SJCRH30 (cell line): ENCODE measurements at regions not wholly inside any gene's neighbourhood (a gene's known extent, or its start where the extent isn't known, plus 50 kb on each side); places are given as distances from the start of the nearest gene placed in this dataset.

Experiments
- DNase-seq, 2 experiments: peaks; one replicate each; pipeline ENCODE4 v3.0.0-alpha.2; 2015 to 2020
- H3K27ac ChIP-seq: fragments of 250-450 bp; sonication (Bioruptor Pico); 2 replicates; pipeline ENCODE4 v1.5.1; 2020; ENCODE audit warnings: mild to moderate bottlenecking, moderate library complexity
- H3K27me3 ChIP-seq: fragments of 250-450 bp; sonication (Bioruptor Pico); 2 replicates; pipeline ENCODE4 v1.5.1; 2020; ENCODE audit warnings: mild to moderate bottlenecking, moderate library complexity
- H3K36me3 ChIP-seq: fragments of 250-450 bp; sonication (Bioruptor Pico); 2 replicates; pipeline ENCODE4 v1.5.1; 2020; ENCODE audit warnings: mild to moderate bottlenecking, moderate library complexity
- H3K4me1 ChIP-seq: fragments of 250-450 bp; sonication (Bioruptor Pico); 2 replicates; pipeline ENCODE4 v1.5.1; 2020; ENCODE audit warnings: mild to moderate bottlenecking, moderate library complexity
- H3K4me3 ChIP-seq: fragments of 250-450 bp; sonication (Bioruptor Pico); 2 replicates; pipeline ENCODE4 v1.5.1; 2020; ENCODE audit warnings: mild to moderate bottlenecking, moderate library complexity
- H3K9me3 ChIP-seq: fragments of 250-450 bp; sonication (Bioruptor Pico); replicated peaks from 2 replicates; pipeline ENCODE4 v1.5.1; 2020; ENCODE audit warnings: mild to moderate bottlenecking, moderate library complexity

DNA sequence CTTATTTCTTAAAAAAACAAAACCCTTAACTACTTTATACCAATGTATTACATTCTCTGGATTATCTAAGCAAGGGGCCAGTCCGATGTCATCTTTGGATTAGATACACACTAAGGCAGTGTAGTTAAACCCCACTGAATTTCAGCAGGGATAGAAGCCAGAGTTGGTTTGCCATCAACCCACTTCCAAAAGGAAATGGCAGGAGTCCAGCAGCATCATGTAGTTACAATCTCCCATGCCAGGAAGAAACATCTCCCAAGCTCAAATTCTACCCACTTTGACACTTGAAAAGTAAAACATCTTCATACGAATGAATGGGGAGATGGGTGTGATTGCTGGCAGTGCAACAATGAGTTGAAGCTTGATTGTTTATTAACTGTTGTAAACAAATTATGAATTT, 203.5 kb upstream of the PLXNC1 start:
- no peak overlapping the region for H3K27ac ChIP-seq
- no peaks in the 10 kb centered on the region for H3K4me1 ChIP-seq
- H3K36me3 ChIP-seq: no peaks in the 10 kb centered on the region
- no peak overlapping the region for H3K4me3 ChIP-seq
- no peaks in the 10 kb centered on the region for H3K9me3 ChIP-seq
- no peaks in the 10 kb centered on the region for H3K27me3 ChIP-seq
- no peak for DNase-seq

DNA sequence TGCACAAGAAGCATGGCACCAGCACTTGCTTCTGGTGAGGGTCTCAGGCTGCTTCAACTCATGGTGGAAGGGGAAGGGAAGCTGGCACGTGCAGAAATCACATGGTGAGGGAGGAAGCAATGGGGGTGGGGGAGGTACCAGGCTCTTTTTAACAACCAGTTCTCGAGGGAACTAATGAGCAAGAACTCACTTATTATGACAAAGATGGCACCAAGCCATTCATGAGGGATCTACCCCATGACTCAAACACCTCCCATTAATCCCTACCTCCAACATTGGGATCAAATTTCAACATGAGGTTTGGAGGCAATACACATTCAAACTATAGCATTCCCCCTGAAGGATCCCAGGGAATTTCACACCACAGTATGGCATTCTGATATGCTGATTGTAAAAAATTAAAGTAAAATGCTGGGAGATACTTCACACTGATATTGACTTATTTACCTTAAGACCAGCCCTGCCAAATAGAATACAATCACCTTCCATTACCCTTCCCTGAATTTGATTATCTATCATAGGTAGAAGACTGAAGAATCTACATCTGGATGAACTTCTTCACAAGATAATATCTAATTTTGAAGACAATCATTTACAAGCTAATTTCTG, 201.7 kb upstream of the PLXNC1 start:
- H3K4me1 ChIP-seq: no peaks in the 10 kb centered on the region
- peak in 1 of 2 experiments; percentile 6 for DNase-seq
- H3K4me3 ChIP-seq: no peak overlapping the region
- H3K36me3 ChIP-seq: no peaks in the 10 kb centered on the region
- H3K27me3 ChIP-seq: no peaks in the 10 kb centered on the region
- H3K27ac ChIP-seq: no peak overlapping the region
- H3K9me3 ChIP-seq: no peaks in the 10 kb centered on the region

DNA sequence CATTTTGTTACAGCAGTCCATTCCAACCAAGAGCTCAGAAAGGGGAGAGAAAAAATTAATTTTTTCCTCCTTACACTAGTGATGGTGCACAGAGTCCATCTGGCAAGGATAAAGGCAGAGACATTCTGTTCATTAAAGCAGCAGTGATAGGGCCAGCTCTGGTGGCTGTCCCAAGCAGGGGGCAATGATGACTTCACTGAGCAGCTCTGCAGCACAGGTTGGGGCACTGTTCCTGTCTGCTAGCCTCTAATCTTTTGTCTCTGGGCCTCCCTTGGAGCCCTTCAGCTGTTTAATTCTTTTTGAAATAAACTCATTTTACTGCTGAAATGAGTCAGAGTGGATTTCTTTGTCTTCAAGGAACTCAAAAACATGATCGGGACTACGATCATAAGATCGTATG, 200.9 kb upstream of the PLXNC1 start:
- no peaks in the 10 kb centered on the region for H3K36me3 ChIP-seq
- no peak overlapping the region for H3K27ac ChIP-seq
- H3K4me3 ChIP-seq: no peak overlapping the region
- no peak for DNase-seq
- H3K4me1 ChIP-seq: no peaks in the 10 kb centered on the region
- H3K27me3 ChIP-seq: no peaks in the 10 kb centered on the region
- no peaks in the 10 kb centered on the region for H3K9me3 ChIP-seq

DNA sequence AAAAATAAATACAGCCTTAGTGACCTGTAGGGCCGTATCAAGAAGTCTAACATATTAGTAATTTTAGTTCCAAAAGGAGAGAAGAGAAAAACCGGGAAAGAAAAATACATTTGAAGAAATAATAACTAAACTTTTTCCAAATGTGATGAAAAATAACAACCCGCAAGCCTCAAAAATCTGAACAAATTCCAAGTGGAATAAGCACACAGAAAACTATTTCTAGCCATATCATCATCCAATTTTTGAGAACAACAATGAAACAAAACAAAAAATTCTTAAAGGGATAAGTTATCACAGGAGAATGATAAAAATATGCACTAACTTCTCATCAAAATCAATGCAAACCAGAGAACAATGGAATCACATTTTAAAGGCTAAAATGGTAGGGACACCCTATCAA, 198.1 kb upstream of the PLXNC1 start:
- H3K4me3 ChIP-seq: no peak overlapping the region
- H3K9me3 ChIP-seq: no peaks in the 10 kb centered on the region
- H3K4me1 ChIP-seq: no peaks in the 10 kb centered on the region
- no peak for DNase-seq
- H3K27me3 ChIP-seq: no peaks in the 10 kb centered on the region
- H3K27ac ChIP-seq: no peak overlapping the region
- no peaks in the 10 kb centered on the region for H3K36me3 ChIP-seq

DNA sequence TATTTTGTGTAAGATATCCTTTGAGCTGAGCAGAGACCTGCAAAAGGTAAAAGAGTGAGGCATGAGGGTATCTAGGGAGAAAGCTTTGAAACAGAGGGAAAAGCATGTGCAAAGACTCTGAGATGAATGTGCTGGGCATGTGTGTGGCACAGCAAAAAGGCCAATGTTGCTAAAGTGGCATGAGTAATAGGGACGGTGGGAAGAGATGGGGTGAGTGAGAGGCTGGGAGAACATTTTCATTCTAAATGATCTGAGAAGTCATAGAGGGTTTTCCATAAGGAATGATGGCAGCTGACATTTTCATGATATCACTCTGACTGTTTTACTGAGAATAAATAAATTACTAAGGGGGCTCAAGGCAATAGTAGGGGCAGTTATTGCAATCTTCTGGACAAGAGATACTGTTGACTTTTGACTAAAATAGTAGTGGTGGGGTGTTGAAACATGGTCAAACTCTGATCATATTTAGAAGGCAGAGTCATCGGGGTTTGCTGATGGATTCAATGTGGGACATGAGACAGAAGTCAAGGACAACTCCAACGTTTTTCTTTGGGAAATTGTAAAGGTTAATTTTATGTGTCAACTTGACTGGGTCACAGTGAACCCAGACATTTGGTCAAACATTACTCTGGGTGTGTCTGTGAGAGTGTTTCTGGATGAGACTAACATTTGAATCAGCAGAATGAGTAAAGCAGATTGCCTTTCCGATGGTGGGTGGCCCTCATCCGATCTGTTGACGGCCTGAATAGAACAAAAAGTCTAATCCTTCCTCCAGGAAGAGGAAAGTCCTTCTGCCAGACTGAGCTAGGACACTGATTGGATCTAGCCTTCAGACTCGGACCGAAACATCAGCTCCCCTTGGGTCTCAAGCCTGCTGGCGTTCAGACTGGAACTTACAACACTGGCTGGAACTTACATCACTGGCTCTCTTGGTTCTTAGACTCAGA, 193.9 kb upstream of the PLXNC1 start:
- Histone ChIP-seq H3K27ac (no peak overlapping the region), H3K9me3 (no peaks in the 10 kb centered on the region), H3K27me3 (no peaks in the 10 kb centered on the region), H3K36me3 (no peaks in the 10 kb centered on the region), H3K4me1 (no peaks in the 10 kb centered on the region), H3K4me3 (no peak overlapping the region)
- DNase-seq: no peak

DNA sequence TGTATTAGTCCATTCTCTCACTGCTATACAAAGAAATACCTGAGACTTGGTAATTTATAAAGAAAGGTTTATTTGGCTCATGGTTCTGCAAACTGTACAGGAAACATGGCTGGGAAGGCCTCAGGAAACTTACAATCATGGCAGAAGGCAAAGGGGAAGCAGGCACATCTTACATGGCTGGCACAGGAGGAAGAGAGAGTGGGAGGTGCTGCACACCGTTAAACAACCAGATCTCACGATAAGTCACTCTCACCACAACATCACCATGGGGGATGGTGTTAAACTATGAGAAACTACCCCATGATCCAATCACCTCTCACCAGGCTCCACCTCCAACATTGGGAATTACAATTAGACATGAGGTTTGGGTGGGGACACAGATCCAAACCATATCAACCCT, 191.8 kb upstream of the PLXNC1 start:
- no peak for DNase-seq
- H3K27ac ChIP-seq: no peak overlapping the region
- H3K36me3 ChIP-seq: no peaks in the 10 kb centered on the region
- H3K4me3 ChIP-seq: no peak overlapping the region
- H3K27me3 ChIP-seq: no peaks in the 10 kb centered on the region
- no peaks in the 10 kb centered on the region for H3K9me3 ChIP-seq
- no peaks in the 10 kb centered on the region for H3K4me1 ChIP-seq

DNA sequence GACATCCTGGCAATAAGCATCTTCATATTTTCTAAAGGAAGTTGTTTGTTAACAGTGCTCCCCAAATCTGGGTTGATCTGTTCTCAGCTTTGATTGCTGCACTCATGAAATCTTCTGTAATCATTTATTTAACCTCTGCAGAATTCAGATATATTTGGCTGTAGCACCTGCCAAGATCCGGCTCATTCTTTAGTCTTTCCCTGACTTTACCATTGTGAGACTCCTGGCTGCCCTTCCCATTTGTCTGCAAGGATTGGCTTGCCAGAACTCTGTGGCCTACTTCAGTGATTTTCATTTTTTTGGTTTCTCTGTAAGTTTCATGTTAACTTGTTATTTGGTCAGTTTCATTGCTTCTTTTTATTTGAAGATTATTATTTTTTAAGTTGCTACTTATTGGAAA, 191.2 kb upstream of the PLXNC1 start:
- DNase-seq: no peak
- Histone ChIP-seq H3K9me3 (no peaks in the 10 kb centered on the region), H3K27me3 (no peaks in the 10 kb centered on the region), H3K4me1 (no peaks in the 10 kb centered on the region), H3K36me3 (no peaks in the 10 kb centered on the region), H3K4me3 (no peak overlapping the region), H3K27ac (no peak overlapping the region)

DNA sequence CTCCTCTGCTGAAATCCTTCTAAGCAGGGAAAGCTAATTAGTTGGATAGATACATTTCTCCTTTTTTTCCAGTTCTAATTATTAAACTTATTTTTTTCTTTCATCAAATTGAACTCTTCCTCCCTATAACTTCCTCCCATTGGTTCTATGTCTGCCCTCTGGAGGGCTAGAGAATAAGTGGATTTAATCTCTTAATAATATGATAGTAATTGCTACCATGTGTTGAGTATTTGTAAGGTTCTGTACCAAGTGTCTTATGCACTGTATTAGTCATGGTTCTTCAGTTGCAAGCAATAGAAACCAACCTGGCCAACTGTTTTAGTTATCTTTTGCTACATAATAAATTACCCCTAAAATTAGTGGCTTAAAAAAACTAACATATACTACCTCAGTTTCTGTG, 190.5 kb upstream of the PLXNC1 start:
- no peaks in the 10 kb centered on the region for H3K9me3 ChIP-seq
- no peaks in the 10 kb centered on the region for H3K36me3 ChIP-seq
- no peaks in the 10 kb centered on the region for H3K4me1 ChIP-seq
- DNase-seq: no peak
- H3K4me3 ChIP-seq: no peak overlapping the region
- H3K27ac ChIP-seq: no peak overlapping the region
- H3K27me3 ChIP-seq: no peaks in the 10 kb centered on the region

DNA sequence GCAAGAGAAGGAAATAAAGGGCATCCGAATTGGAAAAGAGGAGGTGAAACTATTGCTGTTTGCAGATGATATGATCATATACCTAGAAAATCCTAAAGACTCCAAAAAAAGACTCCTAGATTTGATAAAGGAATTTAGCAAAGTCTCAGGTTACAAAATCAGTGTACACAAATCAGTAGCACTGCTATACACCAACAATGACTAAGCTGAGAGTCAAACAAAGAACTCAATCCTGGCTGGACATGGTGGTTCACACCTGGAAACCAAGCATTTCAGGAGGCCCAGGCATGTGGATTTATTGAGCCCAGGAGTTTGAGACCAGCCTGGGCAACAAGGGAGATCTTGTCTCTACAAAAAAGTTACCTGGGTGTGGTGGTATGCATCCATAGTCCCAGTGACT, 188.7 kb upstream of the PLXNC1 start:
- DNase-seq: no peak
- Histone ChIP-seq H3K36me3 (no peaks in the 10 kb centered on the region), H3K4me1 (no peaks in the 10 kb centered on the region), H3K27ac (no peak overlapping the region), H3K9me3 (no peaks in the 10 kb centered on the region), H3K4me3 (no peak overlapping the region), H3K27me3 (no peaks in the 10 kb centered on the region)

DNA sequence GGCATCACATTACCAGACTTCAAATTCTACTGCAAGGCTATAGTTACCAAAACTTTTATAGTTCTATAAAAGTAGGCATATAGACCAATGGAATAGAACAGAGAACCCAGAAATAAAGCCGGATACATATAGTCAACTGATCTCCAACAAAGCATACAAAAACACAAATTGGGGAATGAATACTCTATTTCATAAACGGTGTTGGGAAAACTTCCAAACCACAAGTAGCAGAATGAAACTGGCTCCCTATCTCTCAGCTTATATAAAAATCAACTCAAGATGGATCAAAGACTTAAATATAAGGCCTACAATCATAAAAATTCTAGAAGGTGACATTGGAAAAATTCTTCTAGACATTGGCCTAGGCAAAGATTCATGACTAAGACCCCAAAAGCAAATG, 187.9 kb upstream of the PLXNC1 start:
- DNase-seq: no peak

DNA sequence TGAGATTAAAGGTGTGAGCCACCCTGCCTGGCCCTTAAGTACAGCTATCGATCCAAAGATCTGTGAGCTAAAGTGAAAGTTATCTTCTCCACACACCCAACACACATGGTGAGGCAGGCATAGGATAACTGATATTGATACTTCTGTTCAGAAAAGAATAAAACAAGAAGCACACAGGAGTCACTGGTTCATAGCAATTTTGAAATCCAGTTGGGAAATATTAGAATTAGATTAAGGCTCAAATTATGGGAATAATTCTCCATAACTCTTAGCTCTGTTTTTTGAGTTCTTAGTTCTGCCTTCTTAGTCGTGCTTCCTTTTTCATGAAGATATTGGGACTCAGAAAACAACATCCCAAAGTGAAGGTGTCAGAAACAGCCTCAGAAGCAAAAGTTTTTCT, 186.0 kb upstream of the PLXNC1 start:
- H3K9me3 ChIP-seq: no peaks in the 10 kb centered on the region
- no peaks in the 10 kb centered on the region for H3K4me1 ChIP-seq
- no peak for DNase-seq
- H3K27me3 ChIP-seq: no peaks in the 10 kb centered on the region
- no peak overlapping the region for H3K4me3 ChIP-seq
- no peaks in the 10 kb centered on the region for H3K36me3 ChIP-seq
- H3K27ac ChIP-seq: no peak overlapping the region

More for the DNA sequence above, 187.9 kb upstream of the PLXNC1 start:
- H3K4me1 ChIP-seq: no peaks in the 10 kb centered on the region
- no peaks in the 10 kb centered on the region for H3K9me3 ChIP-seq
- no peaks in the 10 kb centered on the region for H3K36me3 ChIP-seq
- H3K4me3 ChIP-seq: no peak overlapping the region
- H3K27me3 ChIP-seq: no peaks in the 10 kb centered on the region
- H3K27ac ChIP-seq: no peak overlapping the region

DNA sequence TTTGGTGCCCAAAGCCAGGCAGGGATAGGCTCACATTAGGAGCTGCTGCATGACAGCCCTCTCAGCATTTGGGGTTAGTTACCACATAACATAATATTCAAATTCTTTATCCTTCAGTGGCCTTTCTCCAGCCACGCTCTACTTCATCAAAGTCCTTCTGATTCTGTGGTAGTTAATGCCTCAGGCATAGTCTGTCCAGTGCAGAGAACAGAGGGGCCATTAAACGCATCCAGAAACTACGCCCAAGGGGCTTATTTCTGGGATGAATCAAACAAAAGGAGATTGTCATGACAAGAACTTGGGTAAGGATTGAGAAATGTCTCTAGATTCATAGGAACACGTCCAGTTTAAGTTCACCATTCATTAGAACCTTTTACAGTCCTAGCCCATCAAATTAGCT, 183.4 kb upstream of the PLXNC1 start:
- Histone ChIP-seq H3K4me1 (no peaks in the 10 kb centered on the region), H3K36me3 (no peaks in the 10 kb centered on the region), H3K4me3 (no peak overlapping the region), H3K9me3 (no peaks in the 10 kb centered on the region), H3K27me3 (no peaks in the 10 kb centered on the region), H3K27ac (no peak overlapping the region)
- no peak for DNase-seq

DNA sequence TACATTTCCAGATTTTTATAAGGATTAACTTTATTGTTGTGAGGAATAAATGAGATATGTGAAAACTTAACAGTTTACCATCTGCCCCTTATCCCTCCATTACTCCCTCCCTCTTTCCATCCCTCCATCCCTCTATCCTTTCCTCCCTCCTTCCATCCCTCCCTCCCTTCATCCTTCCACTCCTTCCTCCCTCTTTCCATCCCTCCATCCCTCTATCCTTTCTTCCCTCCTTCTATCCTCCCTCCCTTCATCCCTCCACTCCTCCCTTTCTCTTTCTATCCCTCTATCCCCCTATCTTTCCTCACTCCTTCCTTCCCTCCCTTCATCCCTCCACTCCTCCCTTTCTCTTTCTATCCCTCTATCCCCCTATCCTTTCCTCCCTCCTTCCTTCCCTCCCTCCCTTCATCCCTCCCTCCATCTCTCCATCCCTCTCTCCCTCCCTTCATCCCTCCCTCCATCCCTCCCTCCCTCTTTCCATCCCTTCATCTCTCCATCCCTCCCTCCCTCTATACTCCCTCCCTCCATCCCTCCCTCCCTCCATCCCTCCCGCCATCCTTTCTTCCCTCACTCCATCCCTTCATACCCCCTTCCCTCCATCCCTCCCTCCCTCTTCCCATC, 181.8 kb upstream of the PLXNC1 start:
- Histone ChIP-seq H3K4me3 (no peak overlapping the region), H3K36me3 (no peaks in the 10 kb centered on the region), H3K9me3 (no peaks in the 10 kb centered on the region), H3K27me3 (no peaks in the 10 kb centered on the region), H3K4me1 (no peaks in the 10 kb centered on the region), H3K27ac (no peak overlapping the region)
- DNase-seq: no peak

DNA sequence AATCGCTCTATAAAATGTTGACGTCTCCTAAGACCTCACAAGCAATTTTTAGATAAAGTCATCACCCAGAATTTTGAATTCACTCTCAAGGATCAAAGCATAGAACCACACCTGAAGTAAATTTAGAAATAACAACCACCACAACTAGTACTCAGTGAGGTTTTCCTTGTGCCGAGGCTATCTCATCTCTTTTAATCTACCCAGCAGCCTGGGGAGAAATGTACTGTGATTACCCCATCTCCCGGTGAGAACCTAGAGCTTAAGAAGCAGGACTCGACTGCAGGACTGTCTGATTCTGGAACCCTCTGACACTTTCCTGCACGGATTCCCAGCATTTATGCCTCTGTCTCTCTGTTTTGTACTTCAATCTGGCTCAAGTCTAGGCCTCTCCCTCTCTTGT, 180.9 kb upstream of the PLXNC1 start:
- Histone ChIP-seq H3K36me3 (no peaks in the 10 kb centered on the region), H3K27me3 (no peaks in the 10 kb centered on the region), H3K4me1 (no peaks in the 10 kb centered on the region), H3K9me3 (no peaks in the 10 kb centered on the region), H3K4me3 (no peak overlapping the region), H3K27ac (no peak overlapping the region)
- DNase-seq: no peak

DNA sequence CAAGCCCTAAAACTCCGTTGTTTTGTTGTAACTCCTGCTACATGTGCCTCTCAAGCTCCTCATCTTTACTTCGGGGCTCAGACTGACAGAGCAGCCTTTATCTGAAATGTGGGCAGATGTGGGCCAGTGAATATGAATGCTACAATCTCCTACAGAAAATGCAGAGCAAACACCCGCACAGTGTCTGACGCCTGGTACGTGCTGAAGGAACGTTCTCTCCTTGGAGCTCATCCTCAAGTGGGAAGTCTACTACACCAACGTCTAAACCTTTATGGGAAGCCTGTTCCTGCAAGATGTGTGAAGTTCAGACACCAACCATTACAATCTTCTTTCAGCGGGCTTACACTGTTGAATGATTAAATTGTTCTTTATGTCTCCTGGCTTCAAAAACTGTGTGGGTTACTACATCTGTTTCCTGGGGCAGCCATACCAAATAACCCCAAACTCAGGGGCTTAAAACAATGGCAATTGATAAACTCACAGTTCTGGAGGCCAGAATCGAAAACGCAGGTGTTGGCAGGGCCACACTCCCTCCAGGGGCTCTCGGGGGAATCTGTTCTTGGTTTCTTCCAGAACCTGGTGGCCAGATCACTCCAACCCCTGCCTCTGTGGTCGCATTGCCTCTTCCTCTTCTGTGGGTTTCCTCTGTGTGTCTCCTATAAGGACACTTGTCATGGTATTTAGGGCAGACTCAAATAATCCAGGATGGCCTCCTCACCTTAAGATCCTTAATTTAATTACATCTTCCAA, 179.7 kb upstream of the PLXNC1 start:
- no peaks in the 10 kb centered on the region for H3K9me3 ChIP-seq
- no peaks in the 10 kb centered on the region for H3K27me3 ChIP-seq
- no peak overlapping the region for H3K4me3 ChIP-seq
- no peaks in the 10 kb centered on the region for H3K4me1 ChIP-seq
- H3K36me3 ChIP-seq: no peaks in the 10 kb centered on the region
- H3K27ac ChIP-seq: no peak overlapping the region
- DNase-seq: no peak
